HG03196 (cell line): ENCODE measurements at regions not wholly inside any gene's neighbourhood (a gene's known extent, or its start where the extent isn't known, plus 50 kb on each side); places are given as distances from the start of the nearest gene placed in this dataset.
A peak's percentile ranks its signal among the peaks of the same experiment; 100 is the strongest.

Experiments
- ATAC-seq: cut with Tn5 transposase; IDR thresholded peaks from one replicate; pipeline ENCODE4 v1.9.1; 2021; ENCODE audit not compliant: unreplicated experiment

DNA sequence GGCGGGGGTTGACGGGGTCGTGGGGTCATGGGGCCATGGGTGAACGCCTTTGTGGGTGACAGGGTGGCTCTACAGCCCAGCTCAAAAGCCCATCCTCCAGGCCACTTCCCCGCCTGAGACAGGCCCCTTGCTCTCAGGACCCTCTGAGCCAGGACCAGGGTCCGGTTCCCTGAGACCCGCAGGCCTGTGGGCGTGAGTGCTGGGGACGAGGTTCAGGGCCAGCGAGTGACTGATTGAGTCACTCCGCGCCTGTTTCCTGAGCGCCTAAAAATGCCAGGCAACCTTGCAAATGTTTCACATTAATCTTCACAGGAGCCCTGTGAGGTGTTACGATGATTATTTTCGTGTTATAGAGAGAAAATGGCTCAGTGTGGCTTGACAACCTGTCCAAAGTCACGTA lies 97.8 kb downstream of the ZNF674 start:
- no peak for ATAC-seq

- peak; percentile 80 for ATAC-seq
These were observed 98.4 kb downstream of the ZNF674 start for GRCh38 chrX:46446727-46447378.

DNA sequence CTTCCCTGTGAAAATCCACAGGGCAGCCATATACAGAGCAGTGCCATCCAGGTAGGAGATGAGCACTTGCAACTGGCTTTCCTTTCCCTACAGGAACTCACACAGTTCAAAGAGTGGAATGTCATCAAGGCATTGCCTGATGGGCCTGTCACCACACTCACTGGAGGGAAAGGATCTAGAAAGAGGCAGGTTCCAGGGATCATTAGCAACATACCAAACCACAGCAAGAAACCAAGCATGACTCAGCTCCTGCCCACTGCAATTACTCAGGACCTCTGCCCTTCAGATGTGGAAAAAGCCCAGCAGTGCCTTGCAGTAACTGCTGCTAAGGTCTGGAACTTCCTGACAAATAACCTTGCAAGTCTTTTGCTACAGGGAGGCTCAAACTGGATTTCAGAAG lies 101.2 kb downstream of the ZNF674 start:
- ATAC-seq = no peak

DNA sequence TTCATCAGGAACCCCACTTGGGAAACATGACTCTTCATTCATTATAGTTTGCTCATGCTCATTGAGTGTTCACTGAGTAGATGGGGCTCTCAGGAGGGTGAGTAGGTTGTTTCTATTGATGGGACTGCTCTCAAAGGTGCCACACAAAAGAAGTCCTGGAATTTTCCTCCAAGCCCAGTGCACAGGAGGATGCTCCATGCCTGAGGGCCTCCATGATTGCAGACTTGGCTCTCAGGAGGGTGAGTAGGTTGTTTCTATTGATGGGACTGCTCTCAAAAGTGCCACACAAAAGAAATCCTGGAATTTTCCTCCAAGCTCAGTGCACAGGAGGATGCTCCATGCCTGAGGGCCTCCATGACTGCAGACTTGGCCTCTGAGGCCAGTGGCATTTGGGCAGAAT lies 108.5 kb downstream of the ZNF674 start:
- ATAC-seq = no peak

DNA sequence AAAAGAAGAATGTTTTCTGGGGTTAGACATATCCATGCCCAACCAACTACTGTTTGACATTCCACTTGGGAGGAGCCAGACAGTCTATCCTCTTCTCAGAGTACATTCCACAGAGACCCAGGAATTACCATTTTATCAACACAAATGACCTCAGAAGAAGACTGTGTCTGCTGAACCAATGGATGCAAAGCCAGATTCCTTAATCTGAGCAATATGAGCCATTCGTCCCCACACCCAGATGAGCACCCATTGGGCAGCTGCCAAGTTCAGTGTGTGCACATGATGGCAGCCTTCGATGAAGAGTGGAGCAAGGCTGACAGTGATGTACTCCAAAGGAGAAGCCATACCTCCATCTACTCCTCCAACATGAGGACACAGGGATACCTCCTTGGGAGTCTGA lies 111.3 kb downstream of the ZNF674 start:
- no peak for ATAC-seq

GRCh38 chrX:46408553-46409407 lies 136.4 kb downstream of the ZNF674 start:
- no peak for ATAC-seq

- ATAC-seq = no peak
These were observed 137.5 kb downstream of the ZNF674 start for GRCh38 chrX:46407753-46408130.

DNA sequence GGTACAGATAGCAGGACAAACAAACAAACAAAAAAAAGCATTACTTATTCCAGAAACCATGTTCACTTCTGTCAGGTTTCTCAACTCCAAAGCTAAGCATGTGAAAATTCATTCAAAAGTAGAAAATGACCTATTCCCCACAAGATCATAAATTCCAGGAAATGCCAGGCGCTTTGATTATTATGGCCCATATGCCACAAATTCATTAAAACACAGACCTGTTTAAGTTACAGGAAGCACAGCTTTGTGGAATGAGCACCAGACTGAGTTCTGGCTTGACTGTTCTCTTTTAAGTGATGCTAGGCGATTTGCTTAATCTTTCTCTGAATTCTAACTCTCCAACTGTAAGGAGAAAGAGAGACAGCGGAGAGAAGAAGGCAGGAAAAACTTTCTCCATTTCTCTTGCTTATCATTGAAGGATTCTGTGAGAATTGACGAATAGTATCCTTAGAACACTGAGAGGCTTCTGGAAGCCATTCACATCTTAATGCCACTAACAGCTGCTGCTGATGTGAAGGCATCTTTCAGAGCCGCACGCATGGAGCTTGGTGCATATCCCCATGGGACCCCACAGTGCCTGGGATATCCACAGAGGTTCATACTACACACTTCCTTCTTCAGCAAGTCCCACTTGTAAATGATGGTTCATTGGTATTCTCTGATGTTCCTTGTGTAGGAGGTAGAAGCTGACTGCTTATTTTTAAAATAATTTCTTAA lies 138.0 kb downstream of the ZNF674 start:
- ATAC-seq = no peak

DNA sequence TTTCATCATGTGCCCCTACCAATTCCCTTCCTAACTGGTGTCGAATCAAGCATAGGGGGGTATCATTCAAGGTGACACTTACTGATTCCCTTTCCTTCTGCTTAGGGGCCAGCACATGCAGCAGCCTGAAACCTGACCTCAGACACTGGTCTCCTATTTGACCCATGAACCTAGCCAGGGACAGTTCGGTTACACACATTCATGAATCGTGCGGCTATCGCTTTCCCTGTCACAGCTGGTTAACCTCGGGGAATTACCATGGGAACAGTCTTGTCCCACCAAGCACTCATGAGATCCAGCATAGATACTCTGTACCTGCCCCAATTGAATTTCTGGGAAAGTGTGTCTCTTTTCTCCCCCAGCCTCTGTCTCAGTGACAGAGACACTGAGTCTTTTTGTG lies 140.4 kb downstream of the ZNF674 start:
- no peak for ATAC-seq

- ATAC-seq = no peak
These were observed 144.4 kb downstream of the ZNF674 start for GRCh38 chrX:46400530-46401443.

DNA sequence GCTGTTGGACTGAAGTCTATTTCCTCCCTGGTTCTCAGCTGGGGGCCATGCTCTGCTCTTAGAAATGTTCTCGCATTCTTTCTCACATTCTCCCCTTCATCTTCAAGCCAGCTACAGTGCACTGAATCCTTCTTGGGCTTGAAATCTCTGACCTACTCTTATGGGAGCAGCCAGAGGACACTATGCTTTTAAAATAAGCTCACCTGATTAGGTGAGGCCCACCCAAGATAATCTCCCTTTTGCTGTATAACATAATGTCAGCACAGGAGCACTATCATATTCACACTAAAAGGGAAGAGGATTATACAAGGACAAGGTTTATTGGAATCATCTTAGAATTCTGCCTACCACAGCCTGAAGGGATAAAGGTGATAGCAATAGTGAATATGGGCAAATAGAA lies 146.3 kb downstream of the ZNF674 start:
- no peak for ATAC-seq

- no peak for ATAC-seq
These were observed 147.1 kb downstream of the ZNF674 start for GRCh38 chrX:46398126-46398525.

DNA sequence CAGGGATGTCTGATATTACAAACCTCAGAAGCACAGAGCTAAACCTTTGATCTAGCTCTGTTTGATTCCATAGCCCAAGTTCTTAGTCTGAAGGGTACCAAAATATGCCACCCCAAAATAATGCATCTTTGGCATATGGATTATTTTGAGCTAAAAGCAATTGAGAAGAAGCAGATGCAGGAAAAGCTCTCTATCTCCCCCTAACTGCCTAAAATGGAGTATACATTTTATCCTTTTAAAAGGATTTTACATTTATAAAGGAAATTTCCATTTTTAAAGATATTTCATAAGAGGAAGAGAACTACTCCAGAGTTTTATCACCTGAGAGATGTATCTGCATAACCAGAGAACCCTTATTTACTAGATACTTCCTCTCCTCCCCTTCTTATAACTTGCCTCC lies 158.7 kb downstream of the ZNF674 start:
- ATAC-seq = no peak

DNA sequence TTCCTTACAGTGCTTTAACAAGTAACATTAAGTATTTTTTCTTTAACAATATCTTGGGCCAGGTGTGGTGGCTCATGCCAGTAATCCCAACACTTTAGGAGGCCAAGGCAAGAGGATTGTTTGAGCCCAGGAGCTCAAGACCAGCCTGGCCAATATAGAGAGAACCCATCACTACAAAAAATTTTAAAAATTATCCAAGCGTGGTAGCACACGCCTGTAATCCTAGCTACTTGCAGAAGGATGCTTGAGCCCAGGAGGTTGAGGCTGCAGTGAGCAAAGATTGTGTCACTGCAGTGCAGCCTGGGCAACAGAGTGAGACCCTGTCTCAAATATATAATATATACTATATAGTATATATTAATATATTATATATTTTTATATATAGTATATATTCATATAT lies 162.2 kb downstream of the ZNF674 start:
- no peak for ATAC-seq

DNA sequence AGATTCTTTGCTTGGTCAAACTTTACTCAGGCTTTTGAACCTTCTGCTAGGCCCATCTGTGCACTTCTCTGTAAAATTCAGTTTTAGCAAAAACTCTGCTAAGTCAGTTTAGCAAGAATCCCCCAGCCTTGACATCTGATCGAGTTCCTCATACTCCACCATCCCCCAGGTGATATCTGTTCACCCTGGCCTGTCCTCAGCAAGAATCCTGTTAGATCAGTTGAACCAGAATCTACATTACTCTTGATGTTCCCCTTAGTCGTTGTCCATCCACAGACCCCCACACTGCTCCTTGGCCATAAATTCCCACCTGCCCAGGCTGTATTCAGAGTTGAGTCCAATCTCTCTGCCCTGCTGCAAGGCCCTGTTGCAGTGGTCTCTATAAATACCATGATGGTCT lies 162.6 kb downstream of the ZNF674 start:
- ATAC-seq = no peak

- no peak for ATAC-seq
These were observed 163.6 kb downstream of the ZNF674 start for GRCh38 chrX:46381630-46382029.

- no peak for ATAC-seq
These were observed 165.0 kb downstream of the ZNF674 start for GRCh38 chrX:46380148-46380752.

DNA sequence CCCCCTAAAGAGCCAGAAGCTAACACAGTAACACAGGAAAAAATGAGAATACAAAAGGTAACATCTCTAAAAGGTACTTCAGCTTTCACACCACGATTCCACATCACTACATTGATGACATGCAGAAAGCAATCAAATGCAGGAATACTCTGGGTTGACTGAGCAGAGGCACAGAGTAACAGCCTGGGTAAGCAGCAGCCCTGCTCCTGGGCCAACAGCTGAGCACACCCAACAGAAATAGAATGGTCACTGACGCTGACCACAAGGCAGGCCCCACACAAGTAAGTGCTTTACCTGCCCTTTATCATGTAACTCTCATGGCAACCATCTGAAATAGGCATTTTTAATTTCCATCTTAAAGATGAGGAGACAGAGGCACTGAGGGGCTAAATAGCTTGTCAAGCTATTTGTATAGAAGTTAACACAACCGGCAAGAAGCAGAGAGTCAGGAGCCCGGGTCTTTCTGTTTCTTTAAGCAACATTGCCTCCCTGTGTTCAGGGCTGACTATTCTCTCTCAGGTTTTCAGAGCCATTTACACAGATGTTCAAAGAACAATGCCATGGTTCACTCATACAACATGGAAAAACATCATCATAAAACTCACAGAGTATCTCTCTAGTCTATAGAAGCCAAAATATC lies 168.9 kb downstream of the ZNF674 start:
- ATAC-seq = no peak

GRCh38 chrX:46375831-46376230 lies 169.4 kb downstream of the ZNF674 start:
- ATAC-seq = no peak

DNA sequence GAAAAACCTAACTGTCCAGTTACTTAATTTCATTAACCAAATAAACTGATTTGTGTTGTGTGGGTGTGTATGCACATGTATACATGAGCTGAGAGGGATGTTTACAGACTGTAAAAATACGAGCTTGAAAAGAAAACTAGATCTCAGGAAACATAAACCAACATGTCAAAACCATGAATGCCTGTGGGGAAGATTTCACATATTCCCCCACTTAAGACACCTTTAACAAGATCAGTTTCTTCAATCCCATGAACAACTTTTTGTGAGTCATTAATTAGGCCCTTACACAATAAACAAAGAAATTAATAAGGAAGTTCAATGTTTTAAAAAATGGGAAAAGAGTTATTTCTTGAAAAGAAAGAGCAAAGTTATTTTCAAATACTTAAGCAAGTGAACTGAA lies 170.8 kb downstream of the ZNF674 start:
- ATAC-seq = no peak
